Trophoblast cell (in vitro differentiated cells and primary cell): ENCODE measurements at regions not wholly inside any gene's neighbourhood (a gene's known extent, or its start where the extent isn't known, plus 50 kb on each side); places are given as distances from the start of the nearest gene placed in this dataset.
A peak's percentile ranks its signal among the peaks of the same experiment; 100 is the strongest.

Experiments
- DNase-seq, 2 donors: peaks; one replicate each; pipeline ENCODE4 v3.0.0-alpha.2; 2016
- H2AFZ ChIP-seq: 2 replicates; pipeline ENCODE4 v1.6.1; 2013; ENCODE audit warnings: low read length, moderate library complexity, mild to moderate bottlenecking; ENCODE audit not compliant: insufficient read depth, poor library complexity
- H2AK5ac ChIP-seq: 2 replicates; pipeline ENCODE4 v1.6.1; 2013; ENCODE audit warnings: mild to moderate bottlenecking, low read length
- H2BK120ac ChIP-seq: 2 replicates; pipeline ENCODE4 v1.6.1; 2013; ENCODE audit warnings: low read length, mild to moderate bottlenecking, moderate library complexity; ENCODE audit not compliant: insufficient read depth, poor library complexity
- H2BK12ac ChIP-seq: 2 replicates; pipeline ENCODE4 v1.6.1; 2013; ENCODE audit warnings: mild to moderate bottlenecking, low read length, moderate library complexity
- H2BK5ac ChIP-seq: 2 replicates; pipeline ENCODE4 v1.6.1; 2013; ENCODE audit warnings: low read length, low read depth, moderate library complexity, mild to moderate bottlenecking; ENCODE audit not compliant: poor library complexity
- H3K14ac ChIP-seq: 2 replicates; pipeline ENCODE4 v1.6.1; 2013; ENCODE audit warnings: mild to moderate bottlenecking, low read length
- H3K18ac ChIP-seq: 2 replicates; pipeline ENCODE4 v1.6.1; 2013; ENCODE audit warnings: mild to moderate bottlenecking, low read length
- H3K23ac ChIP-seq: 2 replicates; pipeline ENCODE4 v1.6.1; 2013; ENCODE audit warnings: low read length
- H3K27ac ChIP-seq: 2 replicates; pipeline ENCODE4 v1.5.1; 2013; ENCODE audit warnings: low read depth, mild to moderate bottlenecking, inconsistent platforms, low read length, moderate library complexity
- H3K27me3 ChIP-seq: 2 replicates; pipeline ENCODE4 v1.6.1; 2013; ENCODE audit warnings: inconsistent platforms, mild to moderate bottlenecking, low read length, moderate library complexity; ENCODE audit not compliant: insufficient read depth
- H3K36me3 ChIP-seq, 2 experiments: 1 replicate in 1 of 2; 2 replicates in 1 of 2; pipeline ENCODE4 v1.6.1; 2013; ENCODE audit warnings: low read length in 2 of 2, mild to moderate bottlenecking in 2 of 2, moderate library complexity in 1 of 2; ENCODE audit not compliant: insufficient read depth in 2 of 2, control insufficient read depth in 1 of 2
- H3K4ac ChIP-seq: 2 replicates; pipeline ENCODE4 v1.6.1; 2013; ENCODE audit warnings: low read depth, mild to moderate bottlenecking, low read length, moderate library complexity
- H3K4me1 ChIP-seq, 2 experiments: 1 replicate in 1 of 2; 2 replicates in 1 of 2; pipeline ENCODE4 v1.6.1; 2013; ENCODE audit warnings: low read length in 2 of 2, mild to moderate bottlenecking in 2 of 2, moderate library complexity in 1 of 2; ENCODE audit not compliant: insufficient read depth in 2 of 2, control insufficient read depth in 1 of 2
- H3K4me2 ChIP-seq: 2 replicates; pipeline ENCODE4 v1.6.1; 2013; ENCODE audit warnings: inconsistent platforms, mild to moderate bottlenecking, low read length, moderate library complexity
- H3K4me3 ChIP-seq: 2 replicates; pipeline ENCODE4 v1.5.1; 2013; ENCODE audit warnings: mild to moderate bottlenecking, low read depth, low read length, inconsistent platforms
- H3K79me1 ChIP-seq: one replicate; pipeline ENCODE4 v1.6.1; 2013; ENCODE audit warnings: low read length
- H3K79me2 ChIP-seq: 2 replicates; pipeline ENCODE4 v1.6.1; 2013; ENCODE audit warnings: low read length, mild to moderate bottlenecking; ENCODE audit not compliant: control insufficient read depth, insufficient read depth, poor library complexity
- H3K9ac ChIP-seq: 2 replicates; pipeline ENCODE4 v1.6.1; 2013; ENCODE audit warnings: mild to moderate bottlenecking, low read length
- H3K9me3 ChIP-seq: 2 replicates; pipeline ENCODE4 v1.6.1; 2013; ENCODE audit warnings: low read depth, mild to moderate bottlenecking, control low read depth, inconsistent platforms, low read length; ENCODE audit not compliant: insufficient read depth
- H4K12ac ChIP-seq: 2 replicates; pipeline ENCODE4 v1.6.1; 2013; ENCODE audit warnings: low read depth, mild to moderate bottlenecking, low read length, moderate library complexity
- H4K8ac ChIP-seq: 2 replicates; pipeline ENCODE4 v1.6.1; 2013; ENCODE audit warnings: low read depth, mild to moderate bottlenecking, low read length, moderate library complexity
- H4K91ac ChIP-seq: one replicate; pipeline ENCODE4 v1.6.1; 2013; ENCODE audit warnings: low read depth, mild to moderate bottlenecking, low read length, moderate library complexity
- WGBS: extraction: QIAGEN DNeasy Blood & Tissue Kit; methylation state at CpG from one replicate; pipeline ENCODE4 v1.1.7; 2013; ENCODE audit warnings: missing lambda C conversion rate; ENCODE audit not compliant: insufficient read length, insufficient coverage; ENCODE audit errors: extremely low coverage; 5-methylcytosine and 5-hydroxymethylcytosine counted together

GRCh38 chr3:5294356-5294755 is 106.8 kb downstream of the EDEM1 start:
- Histone ChIP-seq H3K79me1 (no peaks in the 10 kb centered on the region), H3K18ac (no peak overlapping the region), H3K27me3 (no peaks in the 10 kb centered on the region), H2BK5ac (no peak overlapping the region), H4K91ac (no peak overlapping the region), H3K4me2 (no peak overlapping the region), H2BK12ac (no peak overlapping the region), H3K9me3 (no peaks in the 10 kb centered on the region), H2BK120ac (no peak overlapping the region), H3K4me3 (no peak overlapping the region), H3K4ac (no peak overlapping the region), H2AK5ac (no peak overlapping the region), H4K8ac (no peak overlapping the region), H3K36me3 (no peaks in the 10 kb centered on the region), H3K27ac (peak overlapping the region; percentile 32), H2AFZ (no peak overlapping the region), H3K14ac (no peak overlapping the region), H3K4me1 (no peaks in the 10 kb centered on the region), H4K12ac (no peak overlapping the region), H3K23ac (no peak overlapping the region), H3K9ac (no peak overlapping the region), H3K79me2 (no peaks in the 10 kb centered on the region)
- DNase-seq = peak; percentile 91 to 97
- WGBS = no CpG with 5 or more reads among the region's 4 CpGs

DNA sequence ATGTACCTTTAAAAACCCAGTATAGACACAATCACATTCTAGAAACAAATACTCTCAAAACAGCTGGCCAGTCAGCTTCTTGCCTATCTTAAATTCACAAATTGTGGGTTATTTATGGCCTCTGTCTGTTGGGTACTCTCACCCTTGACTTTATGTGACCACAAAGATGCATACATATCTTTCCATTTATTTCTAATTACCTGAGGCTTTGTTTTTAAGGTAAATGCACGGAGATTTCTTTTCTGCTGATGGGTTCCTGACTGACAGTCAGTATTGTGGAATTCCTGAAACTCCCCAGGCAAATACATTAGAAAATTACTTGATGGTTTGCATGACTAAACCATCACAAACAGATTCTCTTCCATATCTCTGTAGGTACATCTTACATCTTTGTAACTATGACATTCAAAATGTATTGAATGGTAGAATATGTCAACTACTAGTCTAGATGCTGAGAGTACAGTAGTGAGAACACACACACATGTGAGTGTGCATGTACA is 107.7 kb downstream of the EDEM1 start:
- Histone ChIP-seq H3K27me3 (no peaks in the 10 kb centered on the region), H3K4me2 (no peak overlapping the region), H3K79me1 (no peaks in the 10 kb centered on the region), H3K4ac (no peak overlapping the region), H3K36me3 (no peaks in the 10 kb centered on the region), H3K18ac (no peak overlapping the region), H3K9ac (no peak overlapping the region), H3K27ac (no peak overlapping the region), H2BK5ac (no peak overlapping the region), H3K4me1 (no peaks in the 10 kb centered on the region), H4K91ac (no peak overlapping the region), H4K12ac (no peak overlapping the region), H3K9me3 (no peaks in the 10 kb centered on the region), H2BK120ac (no peak overlapping the region), H3K79me2 (no peaks in the 10 kb centered on the region), H2BK12ac (no peak overlapping the region), H3K14ac (no peak overlapping the region), H4K8ac (no peak overlapping the region), H3K23ac (no peak overlapping the region), H2AFZ (no peak overlapping the region), H3K4me3 (no peak overlapping the region), H2AK5ac (no peak overlapping the region)
- WGBS = no CpG with 5 or more reads among the region's 1 CpG
- peak; percentile 40 to 86 for DNase-seq

GRCh38 chr3:5296362-5296761 is 108.9 kb downstream of the EDEM1 start:
- Histone ChIP-seq H3K4me1 (no peaks in the 10 kb centered on the region), H3K4me2 (no peak overlapping the region), H2BK12ac (no peak overlapping the region), H3K9me3 (no peaks in the 10 kb centered on the region), H2BK5ac (no peak overlapping the region), H4K8ac (no peak overlapping the region), H3K79me2 (no peaks in the 10 kb centered on the region), H3K18ac (no peak overlapping the region), H3K36me3 (no peaks in the 10 kb centered on the region), H3K79me1 (no peaks in the 10 kb centered on the region), H3K27ac (no peak overlapping the region), H3K14ac (no peak overlapping the region), H3K23ac (no peak overlapping the region), H4K12ac (no peak overlapping the region), H3K4ac (no peak overlapping the region), H4K91ac (no peak overlapping the region), H3K27me3 (no peaks in the 10 kb centered on the region), H2AK5ac (no peak overlapping the region), H2BK120ac (no peak overlapping the region), H3K9ac (no peak overlapping the region), H2AFZ (no peak overlapping the region), H3K4me3 (no peak overlapping the region)
- DNase-seq = no peak
- WGBS = no CpG with 5 or more reads among the region's 2 CpGs

DNA sequence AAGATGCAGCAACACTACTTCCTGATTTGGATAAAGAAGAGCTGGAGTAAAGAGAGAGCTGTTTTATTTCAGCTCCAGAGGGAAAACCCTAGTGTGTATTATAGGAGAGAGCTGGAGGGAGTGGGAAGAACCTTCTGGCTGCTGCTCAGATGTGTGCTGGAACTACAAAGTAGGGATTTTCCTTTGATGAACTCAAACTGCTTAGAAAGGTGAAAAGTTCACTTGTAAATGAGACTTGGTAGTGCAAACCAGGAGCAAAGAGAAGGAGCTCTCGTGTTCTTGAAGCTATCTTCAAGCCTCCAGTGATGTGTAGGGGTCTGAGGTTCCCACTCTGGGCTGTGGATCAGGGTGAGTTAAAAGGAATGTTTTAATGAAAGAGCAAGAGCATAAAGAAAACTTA is 110.4 kb downstream of the EDEM1 start:
- Histone ChIP-seq H2AK5ac (no peak overlapping the region), H2BK12ac (no peak overlapping the region), H3K4me3 (no peak overlapping the region), H4K91ac (no peak overlapping the region), H3K27me3 (no peaks in the 10 kb centered on the region), H3K79me2 (no peaks in the 10 kb centered on the region), H3K27ac (no peak overlapping the region), H4K12ac (no peak overlapping the region), H2BK5ac (no peak overlapping the region), H3K4ac (no peak overlapping the region), H3K14ac (no peak overlapping the region), H3K18ac (no peak overlapping the region), H3K23ac (no peak overlapping the region), H2AFZ (no peak overlapping the region), H3K4me1 (no peaks in the 10 kb centered on the region), H4K8ac (no peak overlapping the region), H3K36me3 (no peaks in the 10 kb centered on the region), H2BK120ac (no peak overlapping the region), H3K79me1 (no peaks in the 10 kb centered on the region), H3K4me2 (no peak overlapping the region), H3K9ac (no peak overlapping the region), H3K9me3 (no peaks in the 10 kb centered on the region)
- WGBS = no CpG with 5 or more reads among the region's 1 CpG
- DNase-seq = no peak
